Left lung (tissue), 4 donors: ENCODE measurements at regions not wholly inside any gene's neighbourhood (a gene's known extent, or its start where the extent isn't known, plus 50 kb on each side); places are given as distances from the start of the nearest gene placed in this dataset.

ENCODE experiments used
- ATAC-seq: fragments of 200-7000 bp; cut with Tn5 transposase; one replicate; pipeline ENCODE4 v1.9.1; 2020; ENCODE audit warnings: moderate library complexity
- DNase-seq, 4 donors: peaks; one replicate each; pipeline ENCODE4 v3.0.0-alpha.2; 2013 to 2020
- H3K27ac ChIP-seq, 2 donors: fragments of 200-600 bp; sonication (generic) in 1 of 2; one replicate each; pipeline versions ENCODE4 v1.5.0 to v1.8.0; 2020 to 2021
- H3K27me3 ChIP-seq, 2 donors: fragments of 200-600 bp; sonication (generic) in 1 of 2; one replicate each; pipeline versions ENCODE4 v1.5.0 to v1.8.0; 2020 to 2021
- H3K36me3 ChIP-seq, 2 donors: fragments of 200-600 bp; sonication (generic) in 1 of 2; one replicate each; pipeline versions ENCODE4 v1.5.0 to v1.8.0; 2020 to 2021
- H3K4me1 ChIP-seq, 2 donors: fragments of 200-600 bp; one replicate each; pipeline ENCODE4 v1.8.0; 2021
- H3K4me3 ChIP-seq, 2 donors: fragments of 200-600 bp; sonication (generic) in 1 of 2; one replicate each; pipeline versions ENCODE4 v1.5.0 to v1.8.0; 2020 to 2021; ENCODE audit warnings: mild to moderate bottlenecking in 1 of 2
- H3K9me3 ChIP-seq, 2 donors: fragments of 200-600 bp; sonication (generic) in 1 of 2; one replicate each; pipeline versions ENCODE4 v1.5.0 to v1.8.0; 2020 to 2021
- CTCF ChIP-seq, 2 donors: fragments of 200-600 bp; sonication (generic) in 1 of 2; IDR thresholded peaks; one replicate each; pipeline versions ENCODE4 v1.5.0 to v1.8.0; 2021; ENCODE audit warnings: antibody characterized with exemption in 2 of 2
- intact Hi-C, 2 donors: fragments of 100-400 bp; cut with DNase I; formaldehyde crosslinking; loops; one replicate each; pipeline versions ENCODE4 v1.11.2 to v1.14.2; 2022
- donor health status: DM: no; HTN: yes; CAD: no.
- donor health status: DM: no; HTN: no; CAD: no.

DNA sequence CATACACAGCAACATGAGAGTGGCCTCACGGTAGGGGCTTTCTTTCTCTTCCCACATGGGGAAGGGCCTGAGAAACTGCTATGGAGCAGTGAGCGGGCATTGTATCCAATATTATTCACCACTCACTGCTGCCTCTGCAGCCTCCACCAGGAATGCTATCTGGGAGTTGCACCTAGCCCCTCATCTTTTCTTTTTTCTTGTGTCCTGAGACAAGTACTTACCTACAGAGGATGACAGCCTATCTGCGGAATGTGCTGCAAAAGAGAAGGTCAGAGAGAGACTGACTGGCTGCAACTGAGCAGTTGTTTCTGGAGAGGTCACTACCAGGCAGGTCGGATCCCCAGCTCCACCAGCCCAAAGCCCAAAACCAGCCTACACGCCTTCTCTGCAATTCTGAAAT, 52.1 kb upstream of the HTATIP2 start:
- ATAC-seq = no peak
- intact Hi-C loops = no loop called here
- H3K9me3 ChIP-seq = no peaks in the 10 kb centered on the region
- H3K36me3 ChIP-seq = no peaks in the 10 kb centered on the region
- TF ChIP-seq CTCF (IDR thresholded peaks at IDR 0.05) = no peak
- DNase-seq = no peak
- H3K27me3 ChIP-seq = no peaks in the 10 kb centered on the region
- no peaks in the 10 kb centered on the region for H3K4me1 ChIP-seq
- H3K4me3 ChIP-seq = no peak overlapping the region
- no peak overlapping the region for H3K27ac ChIP-seq

DNA sequence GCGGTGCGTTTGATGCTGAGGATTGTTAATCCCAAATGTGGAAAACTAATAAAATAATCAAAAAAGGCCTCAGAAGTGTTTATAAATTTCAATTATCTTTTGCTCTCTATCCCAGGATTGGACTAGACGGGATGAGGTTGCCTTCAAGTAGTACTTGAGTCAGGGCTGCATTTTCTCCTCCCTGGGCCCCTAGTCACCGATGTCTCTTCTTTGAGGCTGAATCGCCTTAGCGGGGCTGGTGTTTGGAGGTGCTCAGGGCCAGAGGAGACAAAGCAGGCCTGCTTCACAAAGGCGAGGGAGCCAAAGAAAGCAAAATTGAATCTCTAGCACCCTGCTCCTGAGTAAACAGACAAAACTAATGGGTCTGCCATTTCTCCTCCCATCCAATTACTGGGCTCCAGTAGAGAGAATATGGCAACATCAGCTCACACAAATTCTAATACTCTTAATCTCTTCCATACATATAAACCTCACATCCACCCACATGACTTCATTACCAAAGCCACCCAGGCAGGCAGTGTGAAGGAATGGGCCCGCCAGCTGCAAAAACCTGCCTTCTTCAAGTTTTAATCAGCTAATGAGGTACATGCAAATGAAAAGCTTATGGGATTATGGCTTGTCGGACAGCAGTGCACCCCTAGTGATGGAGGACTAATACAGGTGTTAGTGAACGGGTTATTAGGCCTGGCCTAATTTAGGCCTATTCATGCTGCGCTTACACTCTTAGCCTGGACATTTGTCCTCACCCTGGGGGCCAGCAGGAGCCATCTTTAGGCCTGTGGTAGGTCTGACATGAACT, 52.7 kb upstream of the HTATIP2 start:
- H3K27ac ChIP-seq = no peak overlapping the region
- no peaks in the 10 kb centered on the region for H3K27me3 ChIP-seq
- TF ChIP-seq CTCF (IDR thresholded peaks at IDR 0.05) = no peak
- DNase-seq (no peak), ATAC-seq (no peak)
- H3K4me3 ChIP-seq = no peak overlapping the region
- H3K36me3 ChIP-seq = no peaks in the 10 kb centered on the region
- H3K4me1 ChIP-seq = no peaks in the 10 kb centered on the region
- no peaks in the 10 kb centered on the region for H3K9me3 ChIP-seq
- intact Hi-C loops = no loop called here

GRCh38 chr11:20310137-20310536, 53.4 kb upstream of the HTATIP2 start:
- Histone ChIP-seq H3K9me3 (no peaks in the 10 kb centered on the region), H3K27me3 (no peaks in the 10 kb centered on the region), H3K36me3 (no peaks in the 10 kb centered on the region), H3K27ac (no peak overlapping the region), H3K4me1 (no peaks in the 10 kb centered on the region), H3K4me3 (no peak overlapping the region)
- ATAC-seq = no peak
- no peak for DNase-seq
- intact Hi-C loops = no loop called here
- TF ChIP-seq CTCF (IDR thresholded peaks at IDR 0.05) = no peak

DNA sequence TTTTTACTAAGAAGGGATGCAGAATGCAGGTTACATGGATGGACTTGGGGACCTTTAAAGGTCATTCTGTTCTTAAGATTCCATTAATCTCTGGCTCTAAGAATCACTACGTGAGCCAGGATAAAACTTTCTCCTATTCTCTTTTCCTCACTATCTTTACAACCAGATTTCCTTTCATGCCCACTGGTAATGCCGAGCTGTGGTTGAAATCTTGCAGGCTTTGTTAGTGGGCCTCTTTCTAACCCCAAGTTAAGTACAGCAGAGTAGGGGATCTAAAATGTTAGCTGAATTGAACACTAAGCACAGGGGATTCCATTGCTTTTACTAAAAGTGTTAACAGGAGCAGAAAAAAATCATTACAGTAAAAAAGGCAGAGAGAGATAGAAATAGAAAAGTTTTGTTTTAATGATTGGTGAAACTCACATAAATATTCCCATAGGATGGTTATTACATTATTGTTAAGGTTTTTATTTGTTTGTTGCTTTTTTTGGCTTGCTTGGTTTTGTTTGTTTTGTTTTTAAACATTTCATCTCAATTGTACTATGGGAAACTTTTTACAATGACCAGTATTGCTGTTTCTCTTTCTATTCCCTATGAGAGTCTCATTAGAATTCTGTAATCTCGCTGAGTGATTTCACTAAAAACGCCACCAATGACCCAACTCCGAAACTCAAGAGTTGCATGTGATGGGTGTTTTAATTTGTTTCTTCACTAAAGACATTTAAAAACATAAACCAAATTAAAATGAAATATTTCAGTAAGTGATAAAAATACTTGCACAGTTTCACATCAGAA, 54.1 kb upstream of the HTATIP2 start:
- intact Hi-C loops = no loop called here
- Histone ChIP-seq H3K4me1 (no peaks in the 10 kb centered on the region), H3K4me3 (no peak overlapping the region), H3K27ac (no peak overlapping the region), H3K36me3 (no peaks in the 10 kb centered on the region), H3K9me3 (no peaks in the 10 kb centered on the region), H3K27me3 (no peaks in the 10 kb centered on the region)
- no peak for TF ChIP-seq CTCF (IDR thresholded peaks at IDR 0.05)
- ATAC-seq = no peak
- no peak for DNase-seq

DNA sequence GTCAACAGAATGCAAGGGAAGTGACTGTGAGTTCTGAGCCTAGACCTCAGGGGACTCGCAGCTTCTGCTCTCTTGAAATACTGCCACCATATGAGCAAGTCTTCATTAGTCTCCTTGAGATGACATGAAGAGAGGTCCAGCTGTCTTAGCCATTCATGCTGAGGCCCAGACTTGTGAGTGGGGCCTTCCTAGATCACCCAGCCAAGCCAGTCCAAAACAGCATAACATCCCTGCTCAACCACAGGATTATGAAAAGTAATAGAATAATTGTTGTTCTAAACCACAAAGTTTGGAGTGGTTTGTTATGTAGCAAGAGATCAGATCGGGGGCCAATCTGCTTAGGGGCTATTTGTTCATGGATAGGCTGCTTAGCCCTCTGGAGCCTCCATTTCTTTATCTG, 54.9 kb upstream of the HTATIP2 start:
- ATAC-seq (no peak), DNase-seq (no peak)
- TF ChIP-seq CTCF (IDR thresholded peaks at IDR 0.05) = no peak
- no peak overlapping the region for H3K27ac ChIP-seq
- H3K36me3 ChIP-seq = no peaks in the 10 kb centered on the region
- H3K9me3 ChIP-seq = no peaks in the 10 kb centered on the region
- intact Hi-C loops = no loop called here
- H3K4me3 ChIP-seq = no peak overlapping the region
- H3K4me1 ChIP-seq = no peaks in the 10 kb centered on the region
- H3K27me3 ChIP-seq = peaks cover 0 to 5% of the 10 kb centered on the region in 2 donors
